HCT116 (cell line): ENCODE measurements at regions not wholly inside any gene's neighbourhood (a gene's known extent, or its start where the extent isn't known, plus 50 kb on each side); places are given as distances from the start of the nearest gene placed in this dataset.
"Not testable (repeated sequence)": the region's sequence is repeated elsewhere in the genome, so short reads cannot be mapped to it uniquely, and the experiment has no call there.

Source experiments
- ATAC-seq: fragments of 200-7000 bp; cut with Tn5 transposase; 2 replicates; pipeline ENCODE4 v1.9.1; 2020; ENCODE audit warnings: mild to moderate bottlenecking, moderate library complexity
- BruUV-seq: library from RNA; stranded (reverse); fragments of 400-500 nt; replicated peaks from 2 replicates; lab custom pipeline; 2021; lab: Mats Ljungman, UMichigan
- CTCF ChIA-PET: fragments of 300-600 bp; sonication (Branson Sonifier 250); formaldehyde crosslinking; loops from one replicate; lab custom pipeline; 2021; ENCODE audit warnings: antibody characterized with exemption; lab: Charles Lee
- POLR2A ChIA-PET: fragments of 300-600, 350-600 bp; sonication (Branson Sonifier 250); formaldehyde crosslinking; loops from one replicate; lab custom pipeline; 2021; ENCODE audit warnings: antibody characterized with exemption; lab: Charles Lee
- RAD21 ChIA-PET, 2 experiments: fragments of 300-600 bp; sonication (Branson Sonifier 250); formaldehyde crosslinking; loops; one replicate each; lab custom pipeline; 2023; ENCODE audit warnings: low total read pairs in 2 of 2; ENCODE audit not compliant: uncharacterized antibody in 2 of 2, unreplicated experiment in 2 of 2, low non-redundant PET in 1 of 2; lab: Charles Lee
- DNase-seq: peaks from one replicate; pipeline ENCODE4 v3.0.0-alpha.2; 2010; ENCODE audit warnings: low read depth, low spot score
- H2AFZ ChIP-seq: fragments of 200-600 bp; shearing (Covaris generic), sonication (generic); 2 replicates; pipeline ENCODE4 v1.6.1; 2017; ENCODE audit warnings: low read depth, mixed run types, mixed read lengths, antibody characterized with exemption, low read length; ENCODE audit not compliant: poor library complexity, severe bottlenecking
- H3K27ac ChIP-seq: 2 replicates; pipeline ENCODE4 v1.5.1; 2012; ENCODE audit warnings: low read depth, low read length
- H3K27me3 ChIP-seq: fragments of 200-600 bp; sonication (generic); 2 replicates; pipeline ENCODE4 v1.6.1; 2016; ENCODE audit warnings: mixed run types, low read length, mixed read lengths; ENCODE audit not compliant: insufficient read depth
- H3K36me3 ChIP-seq, 2 experiments: fragments of 200-500 bp in 1 of 2; fragments of 200-600 bp in 1 of 2; sonication (Bioruptor generic) in 1 of 2; sonication (generic) in 1 of 2; 2 replicates each; pipeline versions ENCODE4 v1.5.1 to v1.6.1; 2014 to 2016; ENCODE audit warnings: low read length in 2 of 2, inconsistent platforms in 1 of 2, mixed read lengths in 1 of 2, mixed run types in 1 of 2; ENCODE audit not compliant: insufficient read depth in 2 of 2, control insufficient read depth in 1 of 2
- H3K4me1 ChIP-seq, 2 experiments: fragments of 200-600 bp in 1 of 2; sonication (generic) in 1 of 2; 2 replicates each; pipeline versions ENCODE4 v1.5.1 to v1.6.1; 2012 to 2017; ENCODE audit warnings: low read length in 2 of 2, inconsistent platforms in 1 of 2, mild to moderate bottlenecking in 1 of 2, mixed read lengths in 1 of 2, mixed run types in 1 of 2, moderate library complexity in 1 of 2; ENCODE audit not compliant: insufficient read depth in 2 of 2, control insufficient read depth in 1 of 2
- H3K4me2 ChIP-seq: fragments of 200-600 bp; sonication (generic); 2 replicates; pipeline ENCODE4 v1.6.1; 2017; ENCODE audit warnings: mixed run types, low read length, mixed read lengths
- H3K4me3 ChIP-seq, 2 experiments: fragments of 200-600 bp in 1 of 2; sonication (generic) in 1 of 2; replicated peaks in 1 of 2; 2 replicates each; pipeline ENCODE4 v1.5.1; 2011 to 2016; ENCODE audit warnings: low read length in 2 of 2, control low read depth in 1 of 2, low read depth in 1 of 2, mild to moderate bottlenecking in 1 of 2, mixed read lengths in 1 of 2, mixed run types in 1 of 2
- H3K79me2 ChIP-seq: fragments of 200-600 bp; sonication (generic); 2 replicates; pipeline ENCODE4 v1.6.1; 2017; ENCODE audit warnings: mild to moderate bottlenecking, mixed run types, low read length, moderate library complexity, mixed read lengths; ENCODE audit not compliant: insufficient read depth
- H3K9ac ChIP-seq: fragments of 200-600 bp; sonication (generic); 2 replicates; pipeline ENCODE4 v1.6.1; 2016; ENCODE audit warnings: low read length, mixed read lengths
- H3K9me2 ChIP-seq: fragments of 200-600 bp; sonication (generic), shearing (Covaris generic); 2 replicates; pipeline ENCODE4 v1.6.1; 2017; ENCODE audit warnings: mixed run types, mild to moderate bottlenecking, moderate library complexity; ENCODE audit not compliant: insufficient read depth
- H3K9me3 ChIP-seq, 2 experiments: fragments of 200-500 bp in 1 of 2; fragments of 200-600 bp in 1 of 2; sonication (Bioruptor generic) in 1 of 2; sonication (generic) in 1 of 2; 2 replicates each; pipeline ENCODE4 v1.6.1; 2014 to 2017; ENCODE audit warnings: low read length in 2 of 2, mixed read lengths in 2 of 2, inconsistent platforms in 1 of 2, low read depth in 1 of 2, mild to moderate bottlenecking in 1 of 2, mixed run types in 1 of 2, moderate library complexity in 1 of 2; ENCODE audit not compliant: control insufficient read depth in 1 of 2, insufficient read depth in 1 of 2
- H4K20me1 ChIP-seq: fragments of 200-600 bp; sonication (generic), shearing (Covaris generic); 2 replicates; pipeline ENCODE4 v1.6.1; 2017; ENCODE audit warnings: mixed run types, mild to moderate bottlenecking, moderate library complexity; ENCODE audit not compliant: insufficient read depth
- ATF3 ChIP-seq: IDR thresholded peaks from 2 replicates; pipeline ENCODE4 v1.6.1; 2012
- EGR1 ChIP-seq: IDR thresholded peaks from 2 replicates; pipeline ENCODE4 v1.6.1; 2012; ENCODE audit warnings: low read depth
- JUND ChIP-seq: IDR thresholded peaks from 2 replicates; pipeline ENCODE4 v1.6.1; 2012
- POLR2A ChIP-seq: IDR thresholded peaks from 2 replicates; pipeline ENCODE4 v1.7.0; 2011; ENCODE audit warnings: borderline replicate concordance; ENCODE audit not compliant: insufficient read depth, insufficient read length; ENCODE audit errors: extremely low read depth
- SIN3A ChIP-seq: IDR thresholded peaks from 2 replicates; pipeline ENCODE4 v1.6.1; 2012; ENCODE audit warnings: low read depth
- ZNF274 ChIP-seq: fragments of 200-500 bp; sonication (Bioruptor generic); IDR thresholded peaks from 2 replicates; pipeline ENCODE4 v1.6.1; 2014; ENCODE audit warnings: mild to moderate bottlenecking, low read depth, low read length, inconsistent platforms
- intact Hi-C: fragments of 100-400 bp; cut with micrococcal nuclease; formaldehyde crosslinking; loops from 2 replicates; pipeline ENCODE4 v1.10.0; 2022

GRCh38 chr9:135405145-135405464 lies 74.5 kb upstream of the PPP1R26 start:
- CTCF ChIA-PET, H3K9me3 ChIP-seq, H3K9ac ChIP-seq, ATAC-seq, H3K27ac ChIP-seq, H3K4me1 ChIP-seq, intact Hi-C loops, BruUV-seq, H3K4me2 ChIP-seq, H3K9me2 ChIP-seq, POLR2A ChIA-PET, H2AFZ ChIP-seq, RAD21 ChIA-PET, DNase-seq, H3K79me2 ChIP-seq, H4K20me1 ChIP-seq, H3K36me3 ChIP-seq, H3K4me3 ChIP-seq: not testable (repeated sequence)
- H3K27me3 ChIP-seq = peaks cover 14% of the 10 kb centered on the region; the same call in 1 of the 2 replicates

- no peak for TF ChIP-seq SIN3A
- no peak for TF ChIP-seq ATF3
- no peak for TF ChIP-seq ZNF274
- TF ChIP-seq EGR1 = no peak
- no peak for TF ChIP-seq JUND
- TF ChIP-seq POLR2A = no peak
- Histone ChIP-seq H3K9me3 (no peaks in the 10 kb centered on the region), H3K27me3 (peaks cover 14% of the 10 kb centered on the region; the same call in 1 of the 2 replicates), H3K4me3 (no peak overlapping the region), H3K4me2 (no peak overlapping the region), H3K9ac (no peak overlapping the region), H4K20me1 (no peaks in the 10 kb centered on the region), H3K27ac (no peak overlapping the region), H2AFZ (no peak overlapping the region), H3K36me3 (no peaks in the 10 kb centered on the region), H3K4me1 (peaks cover 3 to 4% of the 10 kb centered on the region in 2 experiments; a peak in 2 of 4 replicates), H3K79me2 (no peaks in the 10 kb centered on the region), H3K9me2 (no peaks in the 10 kb centered on the region)
- DNase-seq (no peak), ATAC-seq (no peak)
- ChIA-PET CTCF (no interaction called here), POLR2A (no interaction called here), RAD21 (no interaction called here)
- intact Hi-C loops = no loop called here
- no TSS peak for BruUV-seq
Measured at GRCh38 chr9:135408476-135409254, 70.9 kb upstream of the PPP1R26 start.
